Upper lobe of left lung (tissue), 6 donors: ENCODE measurements at regions not wholly inside any gene's neighbourhood (a gene's known extent, or its start where the extent isn't known, plus 50 kb on each side); places are given as distances from the start of the nearest gene placed in this dataset.
"Not testable (repeated sequence)": the region's sequence is repeated elsewhere in the genome, so short reads cannot be mapped to it uniquely, and the experiment has no call there.

Experiments
- ATAC-seq, 2 donors: fragments of 200-7000 bp; cut with Tn5 transposase; one replicate each; pipeline ENCODE4 v1.9.1; 2022; ENCODE audit warnings: mild to moderate bottlenecking in 2 of 2, moderate library complexity in 2 of 2; ENCODE audit not compliant: low FRiP score in 2 of 2
- DNase-seq, 2 donors: peaks; one replicate each; pipeline ENCODE4 v3.0.0-alpha.2; 2019 to 2020
- H3K27ac ChIP-seq, 4 donors: fragments of 200-600 bp; sonication (generic); one replicate each; pipeline ENCODE4 v1.5.1; 2016 to 2019
- H3K27me3 ChIP-seq, 4 donors: fragments of 200-600 bp; sonication (generic); one replicate each; pipeline ENCODE4 v1.5.1; 2017 to 2019
- H3K36me3 ChIP-seq, 4 donors: fragments of 200-600 bp; sonication (generic); one replicate each; pipeline ENCODE4 v1.5.1; 2016 to 2019
- H3K4me1 ChIP-seq, 4 donors: fragments of 200-600 bp; sonication (generic); one replicate each; pipeline ENCODE4 v1.5.1; 2018 to 2019
- H3K4me3 ChIP-seq, 4 donors: fragments of 200-600 bp; sonication (generic); one replicate each; pipeline ENCODE4 v1.5.1; 2017 to 2019; ENCODE audit warnings: mild to moderate bottlenecking in 2 of 4, moderate library complexity in 1 of 4
- H3K9me3 ChIP-seq, 4 donors: fragments of 200-600 bp; sonication (generic); one replicate each; pipeline ENCODE4 v1.5.1; 2018 to 2019
- EP300 ChIP-seq, 4 donors: sonication (generic); formaldehyde crosslinking; IDR thresholded peaks; one replicate each; pipeline ENCODE4 v1.5.1; 2017; ENCODE audit warnings: antibody characterized with exemption in 4 of 4, control low read depth in 2 of 4
- POLR2A ChIP-seq, 4 donors: fragments of 450-650 bp; IDR thresholded peaks; one replicate each; pipeline ENCODE4 v1.5.1; 2016 to 2017; ENCODE audit warnings: antibody characterized with exemption in 4 of 4, mild to moderate bottlenecking in 2 of 4
- POLR2AphosphoS5 ChIP-seq, 2 donors: sonication (generic); formaldehyde crosslinking; IDR thresholded peaks; one replicate each; pipeline ENCODE4 v1.5.1; 2017; ENCODE audit warnings: antibody characterized with exemption in 2 of 2
- WGBS, 2 donors: methylation state at CpG; one replicate each; pipeline ENCODE4 v1.1.5; 2017 to 2018; 5-methylcytosine and 5-hydroxymethylcytosine counted together
- TF ChIP-seq, protein P1 (sequence below), 6 experiments: fragments of 450-650 bp in 4 of 6; fragments of 200-600 bp in 2 of 6; sonication (generic) in 2 of 6; IDR thresholded peaks; one replicate each; pipeline ENCODE4 v1.5.1; 2016 to 2019; ENCODE audit warnings: antibody characterized with exemption in 6 of 6
- donor health status: DM: no; HTN: no; CAD: no; lungs with moderate emphysema.
- donor health status: DM: no; HTN: yes; CAD: no; lungs with severe emphysema.

DNA sequence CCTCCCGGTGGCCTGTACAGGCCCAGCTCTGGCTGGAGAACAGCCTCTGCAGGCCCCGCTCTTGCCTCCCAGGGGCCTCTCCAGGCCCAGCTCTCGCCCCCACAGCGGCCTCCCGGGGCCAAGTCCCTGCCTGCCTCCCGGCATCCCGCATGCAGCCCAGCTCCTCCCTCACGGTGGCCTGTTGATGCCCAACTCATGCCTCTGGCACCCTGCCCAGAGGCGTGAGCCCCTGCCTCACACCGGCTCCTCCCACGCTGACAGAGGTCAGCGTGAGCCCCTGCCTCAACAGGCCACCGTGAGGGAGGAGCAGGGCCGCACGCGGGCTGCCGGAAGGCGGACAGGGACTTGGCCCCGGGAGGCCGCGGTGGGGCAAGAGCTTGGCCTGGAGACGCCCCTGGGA lies 157.0 kb upstream of the CDK13 start:
- H3K4me1 ChIP-seq, H3K9me3 ChIP-seq, ATAC-seq, H3K27ac ChIP-seq, H3K4me3 ChIP-seq, H3K27me3 ChIP-seq: not testable (repeated sequence)
- peak in 1 of 2 donors; percentile 79 for DNase-seq
- H3K36me3 ChIP-seq = peaks cover 0 to 19% (median 9%) of the 10 kb centered on the region in 4 donors
- 96 to 98% methylated on average over 21 of the region's 22 CpGs for WGBS, 2 donors

DNA sequence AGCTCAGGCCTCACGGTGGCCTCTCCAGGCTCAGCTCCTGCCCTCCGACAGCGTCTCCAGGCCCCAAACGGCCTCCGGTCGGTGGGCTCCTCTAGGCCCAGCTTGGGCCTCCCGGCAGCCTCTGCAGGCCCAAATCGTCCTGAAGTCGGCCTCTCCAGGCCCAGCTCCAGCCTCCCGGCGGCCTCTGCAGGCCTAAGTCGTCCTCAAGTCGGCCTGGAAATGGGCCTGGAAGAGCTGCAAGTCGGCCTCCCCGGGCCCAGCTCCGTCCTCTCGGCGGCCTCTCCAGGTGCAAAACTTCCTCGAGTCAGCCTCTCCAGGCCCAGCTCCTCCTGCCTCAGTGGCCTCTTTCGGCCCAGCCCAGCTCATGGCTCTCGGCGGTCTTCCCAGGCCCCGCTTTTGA lies 156.2 kb upstream of the CDK13 start:
- not testable (repeated sequence) for H3K27me3 ChIP-seq, H3K4me1 ChIP-seq, H3K4me3 ChIP-seq, H3K9me3 ChIP-seq, H3K27ac ChIP-seq, ATAC-seq
- DNase-seq = peak in 1 of 2 donors; percentile 53
- WGBS, 2 donors = 94 to 97% methylated on average over 7 to 14 of the region's 23 CpGs
- H3K36me3 ChIP-seq = peaks cover 0 to 19% (median 9%) of the 10 kb centered on the region in 4 donors

DNA sequence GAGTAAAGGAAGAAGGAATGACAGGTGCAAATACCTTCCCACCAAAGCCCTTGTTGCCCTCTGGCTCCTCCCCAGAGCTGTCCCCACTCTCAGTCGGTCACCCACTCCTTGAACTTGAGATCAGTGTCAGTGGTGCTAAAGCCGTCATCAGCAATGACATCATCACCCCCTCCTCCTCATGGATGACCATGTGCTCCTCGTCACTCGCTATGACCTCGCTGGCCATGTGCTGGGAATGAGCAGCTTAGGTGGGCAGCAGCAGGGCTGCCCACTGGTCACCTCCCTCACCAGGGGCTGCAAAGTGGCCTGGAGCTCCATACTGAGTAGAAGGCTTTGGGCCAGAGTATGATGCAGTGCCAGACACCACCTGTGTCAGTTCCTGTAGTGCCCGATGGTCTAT lies 153.1 kb upstream of the CDK13 start:
- H3K9me3 ChIP-seq, H3K4me3 ChIP-seq, H3K27ac ChIP-seq, H3K27me3 ChIP-seq, DNase-seq, H3K4me1 ChIP-seq, ATAC-seq: not testable (repeated sequence)
- peaks cover 0 to 11% (median 6%) of the 10 kb centered on the region in 4 donors for H3K36me3 ChIP-seq
- 86% methylated on average over 1 of the region's 6 CpGs; no CpG with 5 or more reads in 1 of the 2 donors for WGBS, 2 donors

DNA sequence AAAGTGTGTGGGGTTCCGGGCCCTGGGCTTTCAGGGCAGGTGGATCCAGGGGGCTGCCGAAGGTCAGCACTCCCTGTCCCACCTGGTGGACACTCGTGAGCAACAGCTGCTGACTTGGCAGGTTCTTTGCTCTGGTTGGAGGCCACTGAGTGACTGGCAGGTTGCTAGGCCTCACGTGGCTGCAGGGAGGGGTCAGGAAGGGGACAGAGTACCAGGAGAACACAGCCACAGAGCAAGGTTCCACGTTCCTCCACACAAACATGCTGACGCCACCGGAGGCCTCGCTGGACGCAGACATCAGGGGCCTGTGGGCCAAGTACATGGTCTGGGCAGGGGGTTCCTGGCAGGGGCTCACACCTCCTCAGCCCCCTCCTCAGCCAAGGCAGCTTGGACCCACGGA lies 152.0 kb upstream of the CDK13 start:
- H3K36me3 ChIP-seq, H3K4me3 ChIP-seq, DNase-seq, H3K27ac ChIP-seq, H3K4me1 ChIP-seq, H3K27me3 ChIP-seq, ATAC-seq, H3K9me3 ChIP-seq: not testable (repeated sequence)
- WGBS, 2 donors = 89 to 98% methylated on average over 5 to 10 of the region's 10 CpGs

DNA sequence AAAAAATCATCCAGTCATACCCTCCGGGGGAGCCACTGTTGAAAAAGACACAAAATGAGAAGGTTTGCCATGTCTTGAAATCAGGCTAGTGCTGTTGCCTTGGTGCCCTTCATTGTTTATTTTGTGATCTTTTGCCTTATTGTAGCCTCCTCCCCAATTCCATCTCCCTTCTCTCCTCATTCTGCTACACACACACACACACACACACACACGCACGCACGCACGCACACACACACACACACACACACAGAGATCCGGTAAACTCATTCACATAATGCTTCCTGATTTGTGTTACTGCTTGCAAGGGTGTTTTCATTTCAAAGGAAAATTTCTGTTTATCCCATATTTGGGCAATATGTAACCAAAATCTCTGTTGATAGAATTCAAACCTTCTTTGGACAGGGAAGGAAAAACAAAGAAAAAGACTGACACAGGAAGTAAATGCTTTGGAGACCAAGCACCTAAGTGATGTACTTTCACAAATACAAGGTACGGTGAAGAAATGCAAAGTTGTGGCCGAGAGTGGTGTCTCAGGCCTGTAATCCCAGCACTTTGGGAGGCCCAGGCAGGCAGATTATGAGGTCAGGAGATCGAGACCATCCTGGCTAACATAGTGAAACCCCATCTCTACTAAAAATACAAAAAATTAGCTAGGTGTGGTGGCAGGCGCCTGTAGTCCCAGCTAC lies 141.1 kb upstream of the CDK13 start:
- Histone ChIP-seq H3K4me3 (no peak overlapping the region), H3K27ac (no peak overlapping the region), H3K27me3 (no peaks in the 10 kb centered on the region), H3K9me3 (no peaks in the 10 kb centered on the region), H3K36me3 (no peaks in the 10 kb centered on the region), H3K4me1 (no peaks in the 10 kb centered on the region)
- WGBS, 2 donors = 80 to 86% methylated on average over 10 of the region's 10 CpGs
- DNase-seq = no peak
- no peak for ATAC-seq
- TF ChIP-seq POLR2A (IDR thresholded peaks at IDR 0.05) = no peak
- TF ChIP-seq, protein P1, sequence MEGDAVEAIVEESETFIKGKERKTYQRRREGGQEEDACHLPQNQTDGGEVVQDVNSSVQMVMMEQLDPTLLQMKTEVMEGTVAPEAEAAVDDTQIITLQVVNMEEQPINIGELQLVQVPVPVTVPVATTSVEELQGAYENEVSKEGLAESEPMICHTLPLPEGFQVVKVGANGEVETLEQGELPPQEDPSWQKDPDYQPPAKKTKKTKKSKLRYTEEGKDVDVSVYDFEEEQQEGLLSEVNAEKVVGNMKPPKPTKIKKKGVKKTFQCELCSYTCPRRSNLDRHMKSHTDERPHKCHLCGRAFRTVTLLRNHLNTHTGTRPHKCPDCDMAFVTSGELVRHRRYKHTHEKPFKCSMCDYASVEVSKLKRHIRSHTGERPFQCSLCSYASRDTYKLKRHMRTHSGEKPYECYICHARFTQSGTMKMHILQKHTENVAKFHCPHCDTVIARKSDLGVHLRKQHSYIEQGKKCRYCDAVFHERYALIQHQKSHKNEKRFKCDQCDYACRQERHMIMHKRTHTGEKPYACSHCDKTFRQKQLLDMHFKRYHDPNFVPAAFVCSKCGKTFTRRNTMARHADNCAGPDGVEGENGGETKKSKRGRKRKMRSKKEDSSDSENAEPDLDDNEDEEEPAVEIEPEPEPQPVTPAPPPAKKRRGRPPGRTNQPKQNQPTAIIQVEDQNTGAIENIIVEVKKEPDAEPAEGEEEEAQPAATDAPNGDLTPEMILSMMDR (IDR thresholded peaks at IDR 0.05) = no peak
- TF ChIP-seq EP300 (IDR thresholded peaks at IDR 0.05) = no peak
- no peak for TF ChIP-seq POLR2AphosphoS5 (IDR thresholded peaks at IDR 0.05)

DNA sequence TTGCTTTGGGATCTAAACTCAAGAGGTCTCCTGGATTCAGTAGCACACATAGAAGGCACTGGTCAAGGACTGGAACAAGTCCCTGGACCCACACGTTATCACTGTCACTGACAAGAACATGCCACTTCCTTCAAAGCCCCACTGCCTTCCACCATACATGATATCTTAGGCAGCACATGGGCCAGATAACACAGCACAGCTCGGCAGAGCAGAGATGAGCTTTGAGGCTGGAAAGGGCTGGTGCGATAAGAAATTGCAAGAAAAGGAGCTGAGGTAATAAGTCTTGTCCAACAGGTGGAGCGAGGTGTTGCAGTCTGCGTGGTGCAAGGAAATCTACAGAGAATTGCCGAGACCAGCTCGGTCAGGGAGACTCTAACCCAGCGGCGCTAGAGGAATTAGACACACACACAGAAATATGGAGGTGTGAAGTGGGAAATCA lies 139.8 kb upstream of the CDK13 start:
- H3K9me3 ChIP-seq = no peaks in the 10 kb centered on the region
- H3K27ac ChIP-seq = no peak overlapping the region
- ATAC-seq = no peak
- H3K4me3 ChIP-seq = no peak overlapping the region
- H3K4me1 ChIP-seq = no peaks in the 10 kb centered on the region
- TF ChIP-seq POLR2A (IDR thresholded peaks at IDR 0.05) (no peak), EP300 (IDR thresholded peaks at IDR 0.05) (no peak), POLR2AphosphoS5 (IDR thresholded peaks at IDR 0.05) (no peak)
- TF ChIP-seq, protein P1 (IDR thresholded peaks at IDR 0.05) = no peak
- no peaks in the 10 kb centered on the region for H3K36me3 ChIP-seq
- WGBS, 2 donors = 78 to 83% methylated on average over 9 of the region's 9 CpGs
- DNase-seq = no peak
- H3K27me3 ChIP-seq = no peaks in the 10 kb centered on the region

DNA sequence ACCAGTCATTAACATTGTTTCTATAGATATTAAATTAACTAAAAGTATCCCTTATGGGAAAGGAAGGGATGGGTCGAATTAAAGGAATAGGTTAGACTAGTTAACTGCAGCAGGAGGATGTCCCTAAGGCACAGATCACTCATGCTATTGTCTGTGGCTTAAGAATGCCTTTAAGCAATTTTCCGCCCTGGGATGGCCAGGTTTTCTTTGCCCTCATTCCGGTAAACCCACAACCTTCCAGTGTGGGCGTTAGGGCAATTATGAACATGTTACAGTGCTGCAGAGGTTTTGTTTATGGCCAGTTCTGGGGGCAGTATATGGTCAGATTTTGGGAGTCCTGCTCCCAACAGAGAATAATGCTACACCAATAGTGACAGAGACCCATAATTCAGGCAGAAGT lies 139.3 kb upstream of the CDK13 start:
- DNase-seq = no peak
- no peak for ATAC-seq

More for the DNA sequence above, 139.3 kb upstream of the CDK13 start:
- H3K27me3 ChIP-seq = no peaks in the 10 kb centered on the region
- H3K4me1 ChIP-seq = no peaks in the 10 kb centered on the region
- H3K9me3 ChIP-seq = no peaks in the 10 kb centered on the region
- no peak for TF ChIP-seq EP300 (IDR thresholded peaks at IDR 0.05)
- TF ChIP-seq POLR2A (IDR thresholded peaks at IDR 0.05) = no peak
- TF ChIP-seq, protein P1 (IDR thresholded peaks at IDR 0.05) = no peak
- TF ChIP-seq POLR2AphosphoS5 (IDR thresholded peaks at IDR 0.05) = no peak
- H3K27ac ChIP-seq = no peak overlapping the region
- no peak overlapping the region for H3K4me3 ChIP-seq
- 89% methylated on average over 4 of the region's 4 CpGs for WGBS, 2 donors
- H3K36me3 ChIP-seq = no peaks in the 10 kb centered on the region
